8988T (cell line): ENCODE measurements at regions not wholly inside any gene's neighbourhood (a gene's known extent, or its start where the extent isn't known, plus 50 kb on each side); places are given as distances from the start of the nearest gene placed in this dataset.

Experiments
- DNase-seq: peaks from one replicate; pipeline ENCODE4 v3.0.0; 2011

- no peak for DNase-seq
These were observed 374.0 kb upstream of the CDH9 start for GRCh38 chr5:27412384-27412783.

GRCh38 chr5:27406020-27406419, 367.6 kb upstream of the CDH9 start:
- no peak for DNase-seq

- no peak for DNase-seq
These were observed 365.0 kb upstream of the CDH9 start for GRCh38 chr5:27403243-27403882.

GRCh38 chr5:27402828-27403227, 364.4 kb upstream of the CDH9 start:
- DNase-seq: no peak

- DNase-seq: no peak
These were observed 358.6 kb upstream of the CDH9 start for GRCh38 chr5:27396998-27397397.

GRCh38 chr5:27392716-27393115, 354.3 kb upstream of the CDH9 start:
- DNase-seq: no peak

- DNase-seq: no peak
These were observed 351.3 kb upstream of the CDH9 start for GRCh38 chr5:27389696-27390095.

GRCh38 chr5:27388755-27389154, 350.4 kb upstream of the CDH9 start:
- no peak for DNase-seq

- no peak for DNase-seq
These were observed 349.2 kb upstream of the CDH9 start for GRCh38 chr5:27387535-27388073.

- no peak for DNase-seq
These were observed 343.3 kb upstream of the CDH9 start for GRCh38 chr5:27381686-27382085.

GRCh38 chr5:27377626-27378025, 339.2 kb upstream of the CDH9 start:
- DNase-seq: no peak

GRCh38 chr5:27353970-27354369, 315.6 kb upstream of the CDH9 start:
- DNase-seq: no peak

GRCh38 chr5:27353540-27353939, 315.2 kb upstream of the CDH9 start:
- no peak for DNase-seq

- DNase-seq: no peak
These were observed 303.0 kb upstream of the CDH9 start for GRCh38 chr5:27341342-27341741.

- DNase-seq: no peak
These were observed 298.4 kb upstream of the CDH9 start for GRCh38 chr5:27336817-27337216.

GRCh38 chr5:27328480-27328879, 290.1 kb upstream of the CDH9 start:
- peak; percentile 29 for DNase-seq

GRCh38 chr5:27325513-27325912, 287.1 kb upstream of the CDH9 start:
- DNase-seq: no peak

GRCh38 chr5:27318701-27319100, 280.3 kb upstream of the CDH9 start:
- DNase-seq: no peak

GRCh38 chr5:27316271-27316650, 277.9 kb upstream of the CDH9 start:
- DNase-seq: no peak

GRCh38 chr5:27315363-27316270, 277.2 kb upstream of the CDH9 start:
- no peak for DNase-seq

GRCh38 chr5:27313549-27313948, 275.2 kb upstream of the CDH9 start:
- DNase-seq: no peak

- no peak for DNase-seq
These were observed 274.0 kb upstream of the CDH9 start for GRCh38 chr5:27312291-27312893.

GRCh38 chr5:27311544-27311943, 273.2 kb upstream of the CDH9 start:
- DNase-seq: no peak

GRCh38 chr5:27308153-27308552, 269.8 kb upstream of the CDH9 start:
- no peak for DNase-seq
